GM12864 (cell line): ENCODE measurements at regions not wholly inside any gene's neighbourhood (a gene's known extent, or its start where the extent isn't known, plus 50 kb on each side); places are given as distances from the start of the nearest gene placed in this dataset.

Experiments used
- DNase-seq: peaks from one replicate; pipeline ENCODE4 v3.0.0-alpha.2; 2011; ENCODE audit warnings: low read depth
- H3K4me3 ChIP-seq: 2 replicates; pipeline ENCODE4 v1.5.1; 2011; ENCODE audit warnings: mild to moderate bottlenecking, low read depth, low read length, control low read depth
- TF ChIP-seq, protein P1 (sequence below): IDR thresholded peaks from 2 replicates; pipeline ENCODE4 v1.5.1; 2011; ENCODE audit warnings: low read depth, mild to moderate bottlenecking, moderate library complexity, low read length, control low read depth, inconsistent platforms; ENCODE audit errors: missing control alignments

DNA sequence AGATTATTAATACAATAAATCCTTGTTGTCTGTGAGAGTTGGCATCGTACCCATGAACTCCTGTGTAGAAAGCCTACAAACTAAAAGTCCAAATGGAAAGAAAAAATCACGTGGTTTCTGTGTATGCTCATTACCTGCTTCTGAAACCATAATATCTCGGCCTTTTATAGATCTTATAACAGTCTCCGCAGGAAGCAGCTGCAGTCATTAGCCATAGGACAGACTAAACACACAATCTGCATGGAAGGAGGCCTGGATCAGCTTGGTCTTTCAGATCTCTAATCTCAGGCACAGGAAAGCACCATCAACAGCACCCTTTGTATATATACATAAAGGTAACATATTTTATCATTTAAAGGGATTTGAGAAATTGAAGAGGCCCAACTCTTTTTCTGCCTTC is 508.9 kb upstream of the TCF4 start:
- H3K4me3 ChIP-seq: no peak overlapping the region
- TF ChIP-seq, protein P1, sequence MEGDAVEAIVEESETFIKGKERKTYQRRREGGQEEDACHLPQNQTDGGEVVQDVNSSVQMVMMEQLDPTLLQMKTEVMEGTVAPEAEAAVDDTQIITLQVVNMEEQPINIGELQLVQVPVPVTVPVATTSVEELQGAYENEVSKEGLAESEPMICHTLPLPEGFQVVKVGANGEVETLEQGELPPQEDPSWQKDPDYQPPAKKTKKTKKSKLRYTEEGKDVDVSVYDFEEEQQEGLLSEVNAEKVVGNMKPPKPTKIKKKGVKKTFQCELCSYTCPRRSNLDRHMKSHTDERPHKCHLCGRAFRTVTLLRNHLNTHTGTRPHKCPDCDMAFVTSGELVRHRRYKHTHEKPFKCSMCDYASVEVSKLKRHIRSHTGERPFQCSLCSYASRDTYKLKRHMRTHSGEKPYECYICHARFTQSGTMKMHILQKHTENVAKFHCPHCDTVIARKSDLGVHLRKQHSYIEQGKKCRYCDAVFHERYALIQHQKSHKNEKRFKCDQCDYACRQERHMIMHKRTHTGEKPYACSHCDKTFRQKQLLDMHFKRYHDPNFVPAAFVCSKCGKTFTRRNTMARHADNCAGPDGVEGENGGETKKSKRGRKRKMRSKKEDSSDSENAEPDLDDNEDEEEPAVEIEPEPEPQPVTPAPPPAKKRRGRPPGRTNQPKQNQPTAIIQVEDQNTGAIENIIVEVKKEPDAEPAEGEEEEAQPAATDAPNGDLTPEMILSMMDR: no peak

DNA sequence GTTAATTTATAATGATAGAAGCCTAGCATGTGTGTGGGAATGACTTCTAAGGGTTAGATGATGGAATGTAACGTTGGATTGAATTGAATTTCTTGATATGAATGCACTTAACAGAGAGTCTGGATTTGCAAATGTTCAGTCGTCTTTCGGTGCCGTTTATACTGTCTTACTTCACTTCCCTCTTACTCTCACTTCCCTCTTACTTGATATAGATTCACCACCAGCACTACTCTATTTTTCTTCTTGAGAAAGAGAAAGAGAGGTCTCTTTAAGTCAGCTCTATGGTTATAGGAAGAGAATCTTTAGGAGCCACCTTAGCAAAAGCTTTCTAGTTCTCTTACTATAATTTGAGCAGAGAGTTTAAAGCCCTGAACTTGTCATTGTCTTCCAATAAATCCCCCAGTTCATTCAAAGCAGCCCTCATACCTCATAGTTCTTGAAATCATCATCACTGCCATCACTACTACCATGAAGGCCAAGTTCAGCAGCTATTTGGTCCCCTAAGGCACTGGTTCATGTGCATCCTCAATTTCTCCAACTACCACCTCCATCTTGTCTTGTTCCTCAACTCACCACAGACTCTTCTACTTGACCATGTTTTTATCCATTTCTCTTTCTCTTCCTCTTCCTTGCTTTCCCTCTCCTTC is 501.7 kb upstream of the TCF4 start:
- H3K4me3 ChIP-seq: no peak overlapping the region
- DNase-seq: no peak
- TF ChIP-seq, protein P1: no peak

More for the DNA sequence above, 508.9 kb upstream of the TCF4 start:
- no peak for DNase-seq

GRCh38 chr18:56086786-56087185 is 498.8 kb upstream of the TCF4 start:
- no peak overlapping the region for H3K4me3 ChIP-seq
- TF ChIP-seq, protein P1: no peak
- DNase-seq: no peak

DNA sequence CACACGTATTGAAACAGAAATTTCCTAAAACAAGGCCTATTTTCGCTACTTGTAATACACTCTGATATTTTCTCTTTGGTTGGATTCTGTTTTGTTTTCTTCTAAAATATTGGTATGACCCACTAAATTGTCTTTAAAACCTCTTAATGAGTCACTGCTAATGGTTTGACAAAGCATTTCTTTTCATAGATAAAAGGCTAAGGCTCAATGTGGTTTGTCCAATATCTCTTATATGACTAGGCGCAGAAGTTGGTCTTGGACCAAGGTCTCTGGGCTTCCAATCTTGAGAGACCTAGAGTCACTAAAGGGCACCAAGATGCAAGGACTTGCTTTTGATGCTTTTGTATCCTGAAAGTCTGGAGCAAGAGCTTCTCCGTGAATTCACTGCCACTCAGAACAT is 498.2 kb upstream of the TCF4 start:
- no peak for DNase-seq
- TF ChIP-seq, protein P1: no peak
- H3K4me3 ChIP-seq: no peak overlapping the region

- TF ChIP-seq, protein P1: no peak
- no peak for DNase-seq
- no peak overlapping the region for H3K4me3 ChIP-seq
Measured at GRCh38 chr18:56085551-56085950, 497.6 kb upstream of the TCF4 start.

GRCh38 chr18:56083523-56084287 is 495.7 kb upstream of the TCF4 start:
- DNase-seq: no peak
- H3K4me3 ChIP-seq: no peak overlapping the region
- TF ChIP-seq, protein P1: no peak
